Cardiac septum (tissue), 1 donor: ENCODE measurements at regions not wholly inside any gene's neighbourhood (a gene's known extent, or its start where the extent isn't known, plus 50 kb on each side); places are given as distances from the start of the nearest gene placed in this dataset.

Experiments
- DNase-seq: peaks from one replicate; pipeline ENCODE4 v3.0.0-alpha.2; 2020; ENCODE audit warnings: low spot score
- intact Hi-C: fragments of 100-400 bp; cut with DNase I; formaldehyde crosslinking; loops from one replicate; pipeline ENCODE4 v1.14.0; 2022
- donor health status: DM: no; HTN: no; CAD: no.

DNA sequence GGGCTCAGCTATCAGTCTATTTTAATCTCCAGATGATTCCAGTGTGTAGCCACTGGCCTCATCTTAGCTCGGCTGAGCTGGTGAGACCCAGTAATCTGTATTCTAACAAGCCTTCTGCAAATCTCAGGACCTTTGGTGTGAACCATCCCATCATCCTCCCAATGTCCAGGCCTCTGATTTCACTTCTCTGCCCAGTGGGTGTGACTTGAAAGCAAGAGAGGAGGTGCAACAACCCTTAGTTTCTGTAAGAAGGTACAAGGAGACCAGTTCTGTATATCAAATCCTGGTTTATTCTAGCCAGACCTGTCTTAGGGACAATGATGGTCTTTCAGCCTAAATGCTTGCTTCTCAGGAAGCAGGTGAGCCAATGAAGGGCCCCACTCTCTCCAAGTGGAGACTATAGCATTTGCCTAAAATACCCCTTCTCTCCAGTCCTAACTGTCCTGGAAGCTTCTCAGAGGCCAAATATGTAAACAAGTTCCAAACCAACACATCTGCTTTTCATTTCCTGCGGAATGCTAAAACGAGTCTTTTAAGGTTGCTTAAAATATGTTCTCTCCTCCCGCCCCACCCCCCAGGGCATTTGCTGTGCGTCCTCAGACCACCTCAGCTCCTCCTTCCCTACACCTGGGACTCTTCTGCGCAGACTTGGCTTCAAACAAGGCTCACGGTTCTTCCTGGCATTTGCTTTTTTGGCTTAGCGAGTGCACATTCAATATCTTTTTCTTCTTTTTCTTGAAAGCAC is 78.4 kb upstream of the FUT8 start:
- no peak for DNase-seq

DNA sequence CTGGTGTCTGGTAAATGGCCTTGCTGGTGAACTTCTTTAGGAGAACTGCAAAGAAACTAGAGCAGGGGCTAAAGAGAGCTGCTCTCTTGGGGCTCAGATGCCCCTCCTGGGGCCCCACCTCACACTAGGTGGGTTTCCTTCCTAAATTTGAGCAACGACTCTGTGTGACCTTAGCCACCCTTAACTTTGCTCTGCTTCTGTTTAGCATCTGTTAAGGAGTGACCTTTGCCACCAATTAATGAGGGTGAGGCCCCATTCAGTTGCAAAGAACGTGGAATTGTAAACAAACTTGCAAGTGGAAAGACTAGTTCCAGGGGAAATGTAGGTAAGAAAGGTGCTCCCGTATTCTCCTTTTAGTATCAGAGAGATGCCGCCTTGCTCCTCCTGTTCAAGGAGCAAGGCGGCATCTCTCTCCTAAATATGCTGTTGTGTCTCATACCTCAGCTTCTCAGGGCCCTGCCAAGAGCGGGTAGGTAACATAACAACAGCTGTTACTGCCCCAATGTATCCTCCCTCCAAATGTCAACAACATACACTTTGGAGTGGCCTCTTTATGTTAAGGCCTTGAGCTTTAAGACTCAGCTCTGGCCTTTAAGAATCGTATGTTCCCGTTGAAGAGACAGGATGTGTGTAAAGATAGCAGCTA is 77.6 kb upstream of the FUT8 start:
- intact Hi-C loops, result no loop called here
- no peak for DNase-seq

More for the DNA sequence above, 78.4 kb upstream of the FUT8 start:
- intact Hi-C loops, result no loop called here

GRCh38 chr14:65335411-65335947 is 77.1 kb upstream of the FUT8 start:
- intact Hi-C loops, result no loop called here
- DNase-seq, result no peak

- intact Hi-C loops, result no loop called here
- no peak for DNase-seq
Measured at GRCh38 chr14:65336191-65336591, 76.3 kb upstream of the FUT8 start.

GRCh38 chr14:65339866-65340265 is 72.7 kb upstream of the FUT8 start:
- intact Hi-C loops, result no loop called here
- no peak for DNase-seq

DNA sequence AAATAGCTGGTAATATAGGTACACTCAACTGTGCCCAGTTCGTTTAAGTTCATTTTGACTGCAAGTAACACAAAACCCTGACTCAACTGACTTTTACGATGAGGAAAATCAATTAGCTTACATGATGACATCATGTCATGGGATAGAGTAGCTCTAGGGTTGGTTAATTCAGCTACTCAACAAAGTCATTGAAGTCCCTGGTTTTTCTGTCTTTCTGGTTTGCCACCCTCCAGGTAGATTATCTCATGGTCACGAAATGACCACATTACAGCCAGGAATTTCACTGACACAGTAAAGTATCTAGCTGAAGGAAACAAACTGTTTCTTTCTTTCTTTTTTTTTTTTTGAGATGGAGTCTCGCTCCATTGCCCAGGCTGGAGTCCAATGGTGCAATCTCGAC is 68.5 kb upstream of the FUT8 start:
- DNase-seq, result no peak
- intact Hi-C loops, result no loop called here

GRCh38 chr14:65345266-65345665 is 67.3 kb upstream of the FUT8 start:
- intact Hi-C loops, result no loop called here
- no peak for DNase-seq

GRCh38 chr14:65346474-65346873 is 66.1 kb upstream of the FUT8 start:
- no peak for DNase-seq
- intact Hi-C loops, result no loop called here

DNA sequence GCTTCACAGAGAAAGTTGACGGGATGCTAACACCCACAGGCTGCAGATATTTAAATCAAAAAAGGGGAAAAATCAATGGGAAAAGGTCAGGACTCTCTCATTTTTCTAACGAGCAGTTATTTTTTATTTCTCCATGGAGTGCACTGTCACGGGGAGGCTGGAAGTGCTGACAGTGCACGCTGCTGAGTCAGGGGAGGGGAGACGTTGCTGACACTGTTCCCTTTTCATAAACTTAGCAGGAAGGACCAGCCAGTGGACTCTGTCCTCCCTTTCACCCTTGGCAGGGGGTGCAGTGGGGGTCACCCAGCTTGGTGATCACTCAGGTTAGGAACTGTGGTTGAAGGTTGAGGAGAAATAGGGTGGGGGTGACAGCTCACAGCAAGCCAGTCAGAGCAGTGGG is 65.6 kb upstream of the FUT8 start:
- intact Hi-C loops, result no loop called here
- DNase-seq, result no peak

GRCh38 chr14:65348137-65348536 is 64.4 kb upstream of the FUT8 start:
- intact Hi-C loops, result no loop called here
- no peak for DNase-seq

- no peak for DNase-seq
- intact Hi-C loops, result no loop called here
Measured at GRCh38 chr14:65349100-65349499, 63.4 kb upstream of the FUT8 start.

GRCh38 chr14:65351493-65352194 is 60.9 kb upstream of the FUT8 start:
- DNase-seq, result no peak
- intact Hi-C loops, result no loop called here

DNA sequence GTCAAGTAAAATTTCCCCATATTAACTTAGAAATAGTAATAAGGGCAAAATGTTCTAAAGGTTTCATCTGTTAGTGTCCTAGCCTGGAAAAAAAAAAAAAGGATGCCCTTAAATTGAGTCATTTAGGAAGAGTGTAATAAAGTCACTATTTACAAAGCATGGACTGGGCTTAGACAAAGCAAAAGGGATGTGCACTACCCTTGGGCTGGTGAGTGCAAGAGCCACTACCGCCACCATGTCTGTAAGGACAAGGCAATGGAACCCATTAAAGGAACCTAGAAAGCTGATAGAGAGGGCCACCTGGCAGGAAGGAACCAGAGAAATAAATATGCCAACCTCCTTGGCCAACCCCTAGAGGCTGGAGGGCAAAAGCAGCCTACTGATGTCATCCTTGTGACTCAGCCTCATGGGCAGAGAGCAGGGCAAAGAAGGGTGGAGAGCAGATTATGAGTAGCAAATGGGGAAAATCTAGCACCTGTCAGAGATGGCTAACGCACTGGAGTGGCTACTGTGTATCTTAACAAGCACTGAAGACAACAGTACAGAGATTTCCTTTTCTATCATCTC is 59.5 kb upstream of the FUT8 start:
- no peak for DNase-seq
- intact Hi-C loops, result no loop called here

DNA sequence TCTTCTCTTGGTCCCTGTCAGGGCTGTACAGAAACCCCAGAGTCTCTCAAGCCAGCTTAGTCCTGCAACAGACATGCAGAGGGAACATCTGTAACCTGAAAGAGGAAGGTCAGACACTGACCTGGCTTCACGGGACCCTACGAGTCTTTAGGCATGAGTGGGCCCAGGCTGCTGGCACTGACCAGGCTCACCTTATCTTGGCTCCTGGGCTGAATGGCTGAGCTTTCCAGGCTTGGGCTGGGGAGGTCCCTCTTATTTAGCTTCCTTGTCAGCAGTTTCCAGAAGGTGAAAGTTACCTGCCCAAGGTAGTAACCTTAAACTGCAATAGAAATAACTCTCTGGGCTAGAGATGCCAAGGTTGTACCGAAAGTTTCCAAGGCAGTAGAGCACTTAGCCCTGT is 58.4 kb upstream of the FUT8 start:
- intact Hi-C loops, result no loop called here
- no peak for DNase-seq

DNA sequence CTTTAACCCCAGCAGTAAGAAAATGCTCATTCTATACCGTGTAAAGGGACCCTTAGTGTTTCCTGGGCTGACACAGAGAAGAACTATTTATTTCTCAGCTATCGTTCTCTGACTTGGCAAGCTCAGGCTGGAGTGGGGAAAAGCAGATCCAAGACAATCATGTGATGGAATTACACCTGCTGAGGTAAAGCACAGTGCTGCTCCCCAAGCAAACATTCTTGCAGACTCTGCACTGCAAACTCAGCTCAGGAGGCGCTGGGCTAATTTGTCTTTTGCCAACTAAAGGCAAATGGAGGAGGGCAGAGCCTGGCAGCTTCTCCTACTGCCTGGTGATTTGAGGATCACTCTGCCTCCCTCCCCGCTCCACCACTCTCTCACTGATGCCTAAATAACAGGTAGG is 57.8 kb upstream of the FUT8 start:
- intact Hi-C loops, result no loop called here
- DNase-seq, result no peak

DNA sequence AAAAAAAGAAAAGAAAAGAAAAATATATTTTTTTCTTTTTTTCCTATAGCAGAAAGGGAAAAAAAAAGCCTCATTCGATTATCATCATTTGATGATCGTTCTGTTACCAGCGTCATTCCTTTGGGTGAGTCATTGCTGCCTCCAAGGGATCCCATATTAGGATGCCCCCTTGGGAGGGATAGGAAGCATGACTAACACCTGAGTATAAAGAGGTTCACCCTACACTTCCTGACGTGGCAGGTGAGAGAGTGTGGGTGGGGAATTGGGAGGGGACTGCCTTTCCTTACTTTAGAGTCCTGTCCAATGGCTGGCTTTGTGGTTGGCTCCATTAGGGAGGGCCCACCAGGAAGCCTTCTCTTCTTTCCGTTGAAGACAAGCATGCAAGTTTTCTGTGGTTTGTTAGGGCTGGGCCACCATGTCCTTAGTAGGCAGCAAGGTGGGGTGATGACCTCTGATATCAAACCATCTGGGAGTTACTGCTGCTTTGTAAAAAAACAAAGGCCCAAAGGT is 56.1 kb upstream of the FUT8 start:
- intact Hi-C loops, result no loop called here
- no peak for DNase-seq

GRCh38 chr14:65357113-65357512 is 55.4 kb upstream of the FUT8 start:
- DNase-seq, result no peak
- intact Hi-C loops, result no loop called here

DNA sequence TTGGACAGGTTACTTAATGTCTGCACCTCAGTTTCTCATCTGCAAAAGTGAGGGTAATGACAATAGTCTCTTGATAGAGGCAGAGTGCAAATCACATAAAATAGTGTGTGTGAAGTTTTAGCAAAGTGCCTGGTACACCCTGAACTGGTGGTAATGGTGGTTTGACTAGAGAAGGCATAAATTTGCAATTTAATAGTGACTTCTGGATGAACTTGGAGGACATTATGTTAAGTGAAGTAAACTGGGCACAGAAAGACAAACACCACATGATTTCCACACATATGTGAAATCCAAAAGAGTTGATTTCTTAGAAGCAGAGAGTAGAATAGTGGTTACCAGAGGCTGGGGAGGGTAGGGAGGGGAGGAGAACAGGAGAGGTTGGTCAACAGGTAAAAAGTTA is 54.8 kb upstream of the FUT8 start:
- DNase-seq, result no peak
- intact Hi-C loops, result no loop called here

GRCh38 chr14:65359503-65359902 is 53.0 kb upstream of the FUT8 start:
- no peak for DNase-seq
- intact Hi-C loops, result no loop called here

DNA sequence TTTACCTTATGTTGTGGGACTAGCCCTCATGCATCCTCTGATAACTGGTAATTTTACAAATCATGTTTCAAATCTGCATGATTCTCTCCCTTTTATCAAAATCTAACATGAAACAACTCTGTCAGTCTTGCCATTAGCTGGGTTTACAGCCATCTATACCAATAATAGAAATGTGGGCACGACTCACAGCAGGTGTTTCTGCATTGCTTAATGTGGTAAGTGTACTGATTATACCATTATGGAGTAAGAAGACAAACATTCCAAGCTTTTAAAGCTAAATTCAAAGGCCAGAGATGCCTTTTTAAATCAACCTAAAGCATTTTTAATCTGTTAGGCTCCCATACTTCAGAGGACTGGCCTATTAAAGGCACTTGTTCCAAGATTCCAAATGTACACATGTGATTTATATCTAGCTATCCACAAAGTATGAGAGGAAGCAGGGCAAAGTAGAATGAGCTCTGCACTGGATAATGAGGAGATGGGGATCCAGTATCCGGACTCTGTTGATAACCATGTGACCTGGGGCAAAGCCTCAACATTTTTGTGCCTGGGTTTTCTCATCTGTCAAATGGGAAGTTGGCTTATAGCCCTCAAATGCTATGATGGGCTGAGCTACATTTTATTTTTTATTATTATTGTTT is 52.3 kb upstream of the FUT8 start:
- no peak for DNase-seq
- intact Hi-C loops, result no loop called here
